ENCODE measurements at regions not wholly inside any gene's neighbourhood (a gene's known extent, or its start where the extent isn't known, plus 50 kb on each side); places are given as distances from the start of the nearest gene placed in this dataset.
"Not testable (repeated sequence)": the region's sequence is repeated elsewhere in the genome, so short reads cannot be mapped to it uniquely, and the experiment has no call there.

GRCh38 chr22:49347376-49347775 lies 480.3 kb downstream of the BRD1 start:
- Histone ChIP-seq H3K9me3 (ENCODE audit: control insufficient read depth in 1 of 2, low read length in 2 of 2) (no peaks in the 10 kb centered on the region), H3K4me3 (ENCODE audit: low read depth in 1 of 2, low read length in 2 of 2) (no peak overlapping the region), H3K36me3 (ENCODE audit: control insufficient read depth in 1 of 2, insufficient read depth in 2 of 2, low read length in 2 of 2) (no peaks in the 10 kb centered on the region), H3K27me3 (ENCODE audit: low read depth, low read length) (peaks cover 7% of the 10 kb centered on the region), H3K4me1 (ENCODE audit: control insufficient read depth in 1 of 2, insufficient read depth in 2 of 2, low read length in 2 of 2) (peaks cover 0 to 7% of the 10 kb centered on the region in 2 donors), H3K27ac (ENCODE audit: low read length) (no peak overlapping the region)

GRCh38 chr22:49345896-49346295 lies 481.8 kb downstream of the BRD1 start:
- Histone ChIP-seq H3K36me3 (ENCODE audit: control insufficient read depth in 1 of 2, insufficient read depth in 2 of 2, low read length in 2 of 2) (no peaks in the 10 kb centered on the region), H3K4me3 (ENCODE audit: low read depth in 1 of 2, low read length in 2 of 2) (no peak overlapping the region), H3K4me1 (ENCODE audit: control insufficient read depth in 1 of 2, insufficient read depth in 2 of 2, low read length in 2 of 2) (no peaks in the 10 kb centered on the region), H3K27me3 (ENCODE audit: low read depth, low read length) (peaks cover 7% of the 10 kb centered on the region), H3K27ac (ENCODE audit: low read length) (no peak overlapping the region), H3K9me3 (ENCODE audit: control insufficient read depth in 1 of 2, low read length in 2 of 2) (no peaks in the 10 kb centered on the region)

DNA sequence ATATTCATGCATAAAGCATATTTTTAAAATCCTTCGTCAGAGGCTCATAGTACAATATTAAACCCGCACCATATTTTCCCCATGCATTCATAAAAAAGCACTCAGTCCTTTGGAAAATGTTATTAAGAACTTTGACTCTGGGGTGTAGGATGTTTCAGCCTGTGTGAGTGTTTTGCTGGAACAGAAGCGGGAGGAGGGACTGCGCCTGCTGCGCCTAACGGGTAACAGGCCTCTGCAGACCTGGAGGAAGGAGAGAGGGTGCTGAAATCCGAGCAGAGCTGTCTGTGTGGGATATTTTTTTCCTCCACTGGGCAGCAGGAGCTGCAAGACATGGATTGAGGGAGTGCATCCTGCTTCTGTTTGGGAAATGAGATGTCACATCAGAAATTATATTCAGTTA lies 483.0 kb downstream of the BRD1 start:
- no peaks in the 10 kb centered on the region for H3K9me3 ChIP-seq (ENCODE audit: control insufficient read depth in 1 of 2, low read length in 2 of 2)
- H3K36me3 ChIP-seq (ENCODE audit: control insufficient read depth in 1 of 2, insufficient read depth in 2 of 2, low read length in 2 of 2) = no peaks in the 10 kb centered on the region
- H3K4me3 ChIP-seq (ENCODE audit: low read depth in 1 of 2, low read length in 2 of 2) = no peak overlapping the region
- H3K4me1 ChIP-seq (ENCODE audit: control insufficient read depth in 1 of 2, insufficient read depth in 2 of 2, low read length in 2 of 2) = no peaks in the 10 kb centered on the region
- H3K27ac ChIP-seq (ENCODE audit: low read length) = no peak overlapping the region
- H3K27me3 ChIP-seq (ENCODE audit: low read depth, low read length) = peaks cover 7% of the 10 kb centered on the region

DNA sequence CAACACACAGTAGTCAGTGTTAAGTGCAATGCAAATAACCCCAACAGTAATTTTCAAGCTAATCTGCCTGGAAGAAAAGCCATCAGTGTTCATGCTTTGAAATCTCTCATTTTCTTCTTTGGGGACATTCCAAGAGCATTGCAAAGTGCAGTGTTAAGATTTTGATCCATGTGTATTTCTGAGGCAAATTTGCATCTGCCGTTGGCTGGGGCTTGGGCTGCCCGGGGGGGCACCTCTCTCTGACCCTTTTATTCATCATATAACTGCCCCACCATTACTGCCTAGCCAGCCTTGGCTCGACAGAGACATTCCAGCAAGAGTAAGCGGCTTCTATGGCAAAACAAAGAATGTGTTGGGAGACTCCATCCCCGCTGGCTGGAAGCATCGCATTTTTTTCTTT lies 483.5 kb downstream of the BRD1 start:
- Histone ChIP-seq H3K4me1 (ENCODE audit: control insufficient read depth in 1 of 2, insufficient read depth in 2 of 2, low read length in 2 of 2) (no peaks in the 10 kb centered on the region), H3K27ac (ENCODE audit: low read length) (no peak overlapping the region), H3K27me3 (ENCODE audit: low read depth, low read length) (peaks cover 7% of the 10 kb centered on the region), H3K36me3 (ENCODE audit: control insufficient read depth in 1 of 2, insufficient read depth in 2 of 2, low read length in 2 of 2) (no peaks in the 10 kb centered on the region), H3K4me3 (ENCODE audit: low read depth in 1 of 2, low read length in 2 of 2) (no peak overlapping the region), H3K9me3 (ENCODE audit: control insufficient read depth in 1 of 2, low read length in 2 of 2) (no peaks in the 10 kb centered on the region)

DNA sequence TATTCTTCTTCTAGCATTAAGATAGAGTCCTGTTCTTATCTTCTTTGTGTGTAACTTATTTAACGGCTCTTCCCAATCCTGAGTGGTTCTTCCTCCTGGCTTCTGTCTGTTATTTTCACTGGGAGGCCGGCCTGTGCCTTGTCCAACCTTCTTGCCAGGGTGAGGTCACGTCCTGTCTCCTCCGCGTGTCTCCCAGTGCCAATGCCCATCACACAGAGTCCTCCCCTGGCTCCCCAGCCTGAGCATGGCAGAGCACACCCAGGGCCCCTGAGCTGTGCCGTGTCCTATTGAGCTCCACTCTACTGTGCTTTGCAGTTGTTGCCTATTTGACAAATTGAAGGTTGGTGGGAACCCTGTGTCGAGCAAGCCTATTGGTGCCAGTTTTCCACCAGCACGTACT lies 487.3 kb downstream of the BRD1 start:
- Histone ChIP-seq H3K27ac (ENCODE audit: low read length) (no peak overlapping the region), H3K4me1 (ENCODE audit: control insufficient read depth in 1 of 2, insufficient read depth in 2 of 2, low read length in 2 of 2) (no peaks in the 10 kb centered on the region), H3K4me3 (ENCODE audit: low read depth in 1 of 2, low read length in 2 of 2) (no peak overlapping the region), H3K27me3 (ENCODE audit: low read depth, low read length) (peaks cover 3% of the 10 kb centered on the region), H3K9me3 (ENCODE audit: control insufficient read depth in 1 of 2, low read length in 2 of 2) (no peaks in the 10 kb centered on the region), H3K36me3 (ENCODE audit: control insufficient read depth in 1 of 2, insufficient read depth in 2 of 2, low read length in 2 of 2) (no peaks in the 10 kb centered on the region)

DNA sequence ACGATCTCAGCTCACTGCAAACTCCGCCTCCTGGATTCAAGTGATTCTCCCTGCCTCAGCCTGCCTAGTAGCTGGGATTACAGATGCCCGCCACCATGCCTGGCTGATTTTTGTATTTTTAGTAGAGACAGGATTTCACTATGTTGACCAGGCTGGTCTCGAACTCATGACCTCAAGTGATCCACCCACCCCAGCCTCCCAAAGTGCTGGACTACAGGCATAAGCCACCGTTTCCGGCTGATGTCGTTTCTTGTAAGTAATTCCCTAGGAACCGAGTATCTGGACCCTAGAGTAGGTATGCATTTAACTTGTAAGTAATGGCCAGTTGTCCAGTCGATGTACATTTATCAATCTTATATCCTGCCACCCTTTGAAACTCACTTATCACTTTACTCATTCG lies 491.2 kb downstream of the BRD1 start:
- not testable (repeated sequence) for H3K36me3 ChIP-seq (ENCODE audit: control insufficient read depth in 1 of 2, insufficient read depth in 2 of 2, low read length in 2 of 2); H3K27me3 ChIP-seq (ENCODE audit: low read depth, low read length); H3K9me3 ChIP-seq (ENCODE audit: control insufficient read depth in 1 of 2, low read length in 2 of 2); H3K4me1 ChIP-seq (ENCODE audit: control insufficient read depth in 1 of 2, insufficient read depth in 2 of 2, low read length in 2 of 2); H3K4me3 ChIP-seq (ENCODE audit: low read depth in 1 of 2, low read length in 2 of 2); H3K27ac ChIP-seq (ENCODE audit: low read length)

- peaks cover 0 to 9% of the 10 kb centered on the region in 2 donors for H3K9me3 ChIP-seq (ENCODE audit: control insufficient read depth in 1 of 2, low read length in 2 of 2)
- H3K4me1 ChIP-seq (ENCODE audit: control insufficient read depth in 1 of 2, insufficient read depth in 2 of 2, low read length in 2 of 2) = no peaks in the 10 kb centered on the region
- no peaks in the 10 kb centered on the region for H3K36me3 ChIP-seq (ENCODE audit: control insufficient read depth in 1 of 2, insufficient read depth in 2 of 2, low read length in 2 of 2)
- no peak overlapping the region for H3K4me3 ChIP-seq (ENCODE audit: low read depth in 1 of 2, low read length in 2 of 2)
- no peaks in the 10 kb centered on the region for H3K27me3 ChIP-seq (ENCODE audit: low read depth, low read length)
- no peak overlapping the region for H3K27ac ChIP-seq (ENCODE audit: low read length)
Measured at GRCh38 chr22:49334976-49335375, 492.7 kb downstream of the BRD1 start.

DNA sequence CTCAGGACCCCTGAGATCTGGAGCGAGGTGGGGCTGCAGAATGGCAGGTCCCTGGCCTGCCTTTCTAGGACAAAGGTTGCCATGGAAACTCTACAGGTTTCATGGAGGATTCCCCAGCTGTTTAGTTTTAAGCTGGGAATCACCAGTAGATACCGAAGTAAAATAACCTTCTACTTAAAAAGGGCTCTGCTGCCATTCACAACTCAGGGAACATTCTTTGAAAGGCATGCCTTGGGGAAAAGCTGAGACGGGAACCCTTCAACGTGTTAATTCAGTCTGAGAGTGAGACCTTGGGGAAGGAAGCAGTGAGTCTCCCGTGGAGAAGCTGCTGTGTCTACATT lies 493.3 kb downstream of the BRD1 start:
- no peaks in the 10 kb centered on the region for H3K27me3 ChIP-seq (ENCODE audit: low read depth, low read length)
- H3K36me3 ChIP-seq (ENCODE audit: control insufficient read depth in 1 of 2, insufficient read depth in 2 of 2, low read length in 2 of 2) = no peaks in the 10 kb centered on the region
- no peak overlapping the region for H3K27ac ChIP-seq (ENCODE audit: low read length)
- no peaks in the 10 kb centered on the region for H3K4me1 ChIP-seq (ENCODE audit: control insufficient read depth in 1 of 2, insufficient read depth in 2 of 2, low read length in 2 of 2)
- peaks cover 0 to 9% of the 10 kb centered on the region in 2 donors for H3K9me3 ChIP-seq (ENCODE audit: control insufficient read depth in 1 of 2, low read length in 2 of 2)
- no peak overlapping the region for H3K4me3 ChIP-seq (ENCODE audit: low read depth in 1 of 2, low read length in 2 of 2)

DNA sequence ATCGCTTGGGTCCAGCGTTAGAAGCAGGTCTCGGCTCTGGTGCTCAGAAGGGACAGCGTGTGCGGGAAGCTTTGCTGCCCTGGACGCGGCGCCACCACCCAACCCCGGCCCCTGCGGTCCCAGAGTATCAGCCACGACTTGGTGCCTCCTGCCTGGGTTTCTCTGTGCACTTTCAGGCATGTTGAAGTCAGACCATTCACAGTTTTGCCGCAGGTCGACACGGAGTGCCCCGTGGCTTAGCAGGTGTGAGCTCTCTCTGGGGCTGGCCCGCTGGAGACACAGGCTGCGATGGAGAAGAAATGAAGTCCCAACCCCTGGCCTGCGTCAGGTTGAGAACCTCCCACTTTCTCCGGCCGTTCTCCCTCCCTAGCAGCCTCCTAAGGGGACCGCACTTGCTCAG lies 494.5 kb downstream of the BRD1 start:
- Histone ChIP-seq H3K27me3 (ENCODE audit: low read depth, low read length) (no peaks in the 10 kb centered on the region), H3K4me1 (ENCODE audit: control insufficient read depth in 1 of 2, insufficient read depth in 2 of 2, low read length in 2 of 2) (no peaks in the 10 kb centered on the region)

DNA sequence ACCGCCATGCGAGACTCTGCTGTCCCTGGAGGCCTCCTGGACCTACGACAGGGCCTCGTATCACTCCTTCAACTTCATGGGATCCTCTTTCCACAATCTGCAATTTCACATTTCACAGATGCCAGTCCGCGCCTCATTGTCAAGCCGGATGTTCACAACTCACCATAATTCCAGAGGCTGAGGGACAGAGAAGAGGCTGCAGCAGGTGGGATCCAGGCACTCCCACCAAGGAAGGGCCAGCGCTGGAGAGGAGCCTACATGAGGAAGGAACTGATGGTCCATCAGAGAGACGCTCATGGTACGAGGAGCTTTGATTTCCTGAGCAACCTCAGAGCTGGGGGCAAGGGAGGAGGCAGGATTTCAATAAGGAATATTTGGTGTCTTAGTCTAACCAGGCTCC lies 495.0 kb downstream of the BRD1 start:
- H3K27me3 ChIP-seq (ENCODE audit: low read depth, low read length) = no peaks in the 10 kb centered on the region
- H3K4me1 ChIP-seq (ENCODE audit: control insufficient read depth in 1 of 2, insufficient read depth in 2 of 2, low read length in 2 of 2) = no peaks in the 10 kb centered on the region

More for the DNA sequence above, 494.5 kb downstream of the BRD1 start:
- H3K27ac ChIP-seq (ENCODE audit: low read length) = no peak overlapping the region
- no peaks in the 10 kb centered on the region for H3K36me3 ChIP-seq (ENCODE audit: control insufficient read depth in 1 of 2, insufficient read depth in 2 of 2, low read length in 2 of 2)
- no peak overlapping the region for H3K4me3 ChIP-seq (ENCODE audit: low read depth in 1 of 2, low read length in 2 of 2)
- H3K9me3 ChIP-seq (ENCODE audit: control insufficient read depth in 1 of 2, low read length in 2 of 2) = peaks cover 0 to 14% of the 10 kb centered on the region in 2 donors

GRCh38 chr22:49331878-49332277 lies 495.8 kb downstream of the BRD1 start:
- Histone ChIP-seq H3K9me3 (ENCODE audit: control insufficient read depth in 1 of 2, low read length in 2 of 2) (peaks cover 0 to 24% of the 10 kb centered on the region in 2 donors), H3K27ac (ENCODE audit: low read length) (no peak overlapping the region), H3K27me3 (ENCODE audit: low read depth, low read length) (no peaks in the 10 kb centered on the region), H3K4me1 (ENCODE audit: control insufficient read depth in 1 of 2, insufficient read depth in 2 of 2, low read length in 2 of 2) (no peaks in the 10 kb centered on the region), H3K4me3 (ENCODE audit: low read depth in 1 of 2, low read length in 2 of 2) (no peak overlapping the region), H3K36me3 (ENCODE audit: control insufficient read depth in 1 of 2, insufficient read depth in 2 of 2, low read length in 2 of 2) (no peaks in the 10 kb centered on the region)

More for the DNA sequence above, 495.0 kb downstream of the BRD1 start:
- H3K27ac ChIP-seq (ENCODE audit: low read length) = no peak overlapping the region
- peaks cover 0 to 16% of the 10 kb centered on the region in 2 donors for H3K9me3 ChIP-seq (ENCODE audit: control insufficient read depth in 1 of 2, low read length in 2 of 2)
- H3K36me3 ChIP-seq (ENCODE audit: control insufficient read depth in 1 of 2, insufficient read depth in 2 of 2, low read length in 2 of 2) = no peaks in the 10 kb centered on the region
- no peak overlapping the region for H3K4me3 ChIP-seq (ENCODE audit: low read depth in 1 of 2, low read length in 2 of 2)

GRCh38 chr22:49331223-49331815 lies 496.4 kb downstream of the BRD1 start:
- H3K27me3 ChIP-seq (ENCODE audit: low read depth, low read length) = no peaks in the 10 kb centered on the region
- H3K36me3 ChIP-seq (ENCODE audit: control insufficient read depth in 1 of 2, insufficient read depth in 2 of 2, low read length in 2 of 2) = no peaks in the 10 kb centered on the region
- H3K4me1 ChIP-seq (ENCODE audit: control insufficient read depth in 1 of 2, insufficient read depth in 2 of 2, low read length in 2 of 2) = no peaks in the 10 kb centered on the region
- H3K27ac ChIP-seq (ENCODE audit: low read length) = no peak overlapping the region
- H3K4me3 ChIP-seq (ENCODE audit: low read depth in 1 of 2, low read length in 2 of 2) = no peak overlapping the region
- H3K9me3 ChIP-seq (ENCODE audit: control insufficient read depth in 1 of 2, low read length in 2 of 2) = peaks cover 0 to 26% of the 10 kb centered on the region in 2 donors

Data from muscle layer of duodenum (tissue), 2 donors.